ENCODE measurements at regions not wholly inside any gene's neighbourhood (a gene's known extent, or its start where the extent isn't known, plus 50 kb on each side); places are given as distances from the start of the nearest gene placed in this dataset.

DNA sequence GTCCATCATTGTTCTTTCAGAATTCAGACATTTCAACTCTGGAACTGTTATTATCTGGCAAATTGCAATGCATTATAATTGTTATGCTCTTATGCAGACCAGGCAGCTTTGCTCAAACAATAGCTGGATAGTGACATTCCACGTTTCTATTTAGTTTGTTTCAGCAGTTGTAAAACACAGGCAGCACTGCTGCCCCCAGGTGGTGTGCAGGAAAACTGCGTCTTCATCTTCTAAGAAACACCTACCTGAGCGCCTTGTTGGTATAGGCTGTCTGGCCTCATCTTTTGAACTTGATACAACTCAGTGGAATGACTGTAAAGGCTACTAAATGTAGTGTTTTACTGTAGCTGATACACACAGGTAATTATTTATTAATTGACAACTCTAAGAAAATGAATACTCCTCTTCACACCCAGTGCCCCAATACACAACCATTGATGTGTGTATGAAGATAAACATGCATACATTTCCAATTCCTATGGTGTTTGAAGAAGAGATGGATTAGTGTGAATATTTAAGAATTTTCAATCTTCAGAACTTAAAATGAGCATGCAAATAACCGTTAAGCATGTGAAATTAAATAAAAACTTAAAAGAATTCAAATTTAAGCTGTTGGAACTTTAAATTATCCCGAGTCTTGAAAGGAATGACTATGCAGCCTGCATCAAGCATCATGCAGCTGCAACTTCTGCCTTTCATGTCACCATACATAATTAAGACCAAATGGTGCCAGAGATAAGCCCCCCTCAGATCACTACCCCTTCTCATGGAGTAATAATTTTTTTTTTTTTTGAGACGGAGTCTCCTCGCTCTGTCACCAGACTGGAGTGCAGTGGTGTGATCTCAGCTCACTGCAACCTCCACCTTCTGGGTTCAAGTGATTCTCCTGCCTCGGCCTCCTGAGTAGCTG is 85.6 kb downstream of the CD8B2 start:
- peak; percentile 58 for DNase-seq

DNA sequence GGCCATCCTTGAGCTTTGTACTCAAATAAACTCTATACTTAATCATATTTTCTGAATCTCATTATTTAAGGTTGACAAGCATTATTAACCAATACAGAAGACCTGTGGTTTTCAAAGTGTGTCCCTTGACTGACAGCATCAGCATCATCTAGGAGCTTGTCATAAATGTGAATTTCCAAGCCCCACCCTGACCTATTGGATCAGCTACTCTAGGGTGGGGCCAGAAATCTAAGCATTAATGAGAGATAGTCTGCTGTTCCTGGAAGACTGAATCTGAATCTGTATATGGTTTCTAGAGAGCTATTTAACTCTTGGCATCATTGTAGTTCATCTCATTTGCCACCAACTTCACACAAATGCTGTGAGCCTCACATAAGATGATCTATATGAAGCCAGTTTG is 86.6 kb downstream of the CD8B2 start:
- DNase-seq, result no peak

DNA sequence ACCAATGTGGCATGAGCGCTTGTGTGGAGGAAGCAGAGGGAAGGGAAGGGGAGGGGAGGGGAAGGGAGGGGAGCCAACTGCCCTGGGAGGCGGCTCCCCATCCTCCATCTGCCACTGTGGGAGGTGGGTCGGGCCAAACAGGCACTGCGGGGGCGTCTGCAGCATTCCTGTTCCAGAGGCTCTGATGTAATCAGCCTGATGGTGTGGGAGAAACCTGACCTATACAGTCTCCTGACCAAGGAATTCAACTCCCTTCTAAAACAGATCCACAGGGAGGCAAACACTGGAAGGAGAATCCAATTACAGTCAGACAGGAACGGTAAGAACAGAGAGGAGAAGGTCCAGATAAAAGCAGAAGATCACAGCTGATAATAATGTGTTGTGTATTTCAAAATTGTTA is 88.8 kb downstream of the CD8B2 start:
- DNase-seq, result peak in 1 of 3 donors; percentile 10

DNA sequence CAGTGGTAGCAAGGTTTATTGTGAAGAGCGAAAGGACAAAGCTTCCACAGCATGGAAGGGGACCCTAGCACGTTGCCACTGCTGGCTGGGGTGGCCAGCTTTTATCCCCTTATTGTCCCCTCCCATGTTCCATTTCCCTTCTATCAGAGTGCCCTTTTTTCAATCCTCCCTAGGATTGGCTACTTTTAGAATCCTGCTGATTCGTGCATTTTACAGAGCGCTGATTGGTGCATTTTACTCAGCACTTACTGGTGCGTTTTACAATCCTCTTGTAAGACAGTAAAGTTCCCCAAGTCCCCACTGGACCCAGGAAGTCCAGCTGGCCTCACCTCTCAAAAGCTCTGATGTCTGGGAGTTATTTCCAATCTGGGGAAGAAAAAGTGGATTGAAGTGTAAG is 90.1 kb downstream of the CD8B2 start:
- DNase-seq, result no peak

DNA sequence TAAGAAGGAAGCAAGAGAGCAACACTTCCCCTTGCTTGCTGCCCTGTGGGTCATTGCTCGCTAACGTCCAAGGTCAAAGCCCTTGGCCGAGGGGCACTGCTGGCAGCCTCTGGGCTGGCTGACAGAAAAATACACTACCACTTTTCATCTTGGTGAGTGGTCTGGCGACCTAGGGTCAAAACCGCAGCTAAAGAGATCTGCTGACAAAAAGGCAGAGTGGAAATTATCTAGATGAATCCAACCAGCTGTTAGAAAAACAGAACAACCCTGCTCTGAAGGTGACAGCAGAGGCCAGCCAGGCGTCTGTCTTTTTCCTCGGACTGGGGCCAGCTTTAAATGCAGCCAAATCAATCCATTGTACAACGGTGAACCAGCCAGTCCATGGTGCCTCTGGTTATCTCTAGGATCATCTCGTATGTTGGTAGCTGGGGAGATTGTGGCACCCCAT is 92.6 kb downstream of the CD8B2 start:
- no peak for DNase-seq

DNA sequence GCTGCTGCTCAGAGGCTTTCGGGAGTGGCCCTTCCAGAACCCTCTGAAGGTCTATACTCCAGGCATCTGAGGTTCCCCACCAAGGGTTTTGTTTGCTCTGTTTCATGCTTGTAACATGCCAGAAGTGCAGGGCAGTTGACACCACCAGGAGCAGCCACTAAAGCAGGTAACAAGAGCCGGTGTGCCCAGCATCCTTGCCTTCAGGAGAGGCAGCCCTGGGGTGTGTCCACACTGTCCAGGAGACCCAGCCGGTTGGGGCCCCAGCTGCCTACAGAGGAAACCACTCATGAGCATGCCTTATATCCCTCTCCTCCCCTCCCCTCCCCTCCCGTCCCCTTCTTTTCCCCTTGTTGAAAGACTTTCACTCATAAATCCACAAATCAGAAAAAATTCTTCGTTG is 93.1 kb downstream of the CD8B2 start:
- DNase-seq, result no peak

DNA sequence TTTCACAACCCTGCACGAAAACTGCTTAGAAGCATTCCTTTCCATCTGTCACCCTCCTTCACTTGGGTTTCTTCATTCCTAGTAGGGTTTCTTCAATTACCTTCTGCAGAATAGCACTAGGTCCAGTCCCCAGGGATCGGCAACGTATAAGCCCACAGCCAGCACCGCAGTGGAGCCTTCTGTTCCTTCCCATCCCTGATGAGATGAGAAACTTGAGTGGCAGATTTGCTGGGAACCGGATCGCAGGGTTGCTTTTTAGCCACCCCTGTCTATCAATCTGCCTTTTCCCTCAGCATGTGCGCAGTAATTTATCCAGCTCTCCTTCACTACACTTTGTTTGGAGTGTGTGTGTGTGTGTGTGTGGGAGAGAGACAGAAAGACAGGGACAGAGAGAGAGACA is 94.2 kb downstream of the CD8B2 start:
- DNase-seq, result no peak

DNA sequence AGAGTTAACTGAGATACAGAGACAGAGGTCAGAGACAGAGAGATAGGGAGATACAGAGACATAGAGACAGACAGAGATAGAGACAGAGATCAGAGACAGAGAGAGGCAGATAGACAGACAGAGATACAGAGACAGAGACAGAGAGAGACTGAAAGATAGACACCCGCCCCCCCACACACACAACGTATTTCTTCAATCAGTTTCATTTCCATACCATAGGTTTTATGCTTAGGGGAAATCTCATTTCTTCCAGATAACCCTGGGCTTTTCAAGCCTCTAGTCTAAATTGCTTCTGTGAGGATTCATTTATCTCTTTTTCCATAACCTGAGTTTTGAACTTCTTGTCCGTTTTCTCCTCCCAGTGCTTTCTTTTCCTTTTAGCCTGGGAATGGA is 94.6 kb downstream of the CD8B2 start:
- DNase-seq, result peak in 2 of 3 donors; percentile 20 to 26

DNA sequence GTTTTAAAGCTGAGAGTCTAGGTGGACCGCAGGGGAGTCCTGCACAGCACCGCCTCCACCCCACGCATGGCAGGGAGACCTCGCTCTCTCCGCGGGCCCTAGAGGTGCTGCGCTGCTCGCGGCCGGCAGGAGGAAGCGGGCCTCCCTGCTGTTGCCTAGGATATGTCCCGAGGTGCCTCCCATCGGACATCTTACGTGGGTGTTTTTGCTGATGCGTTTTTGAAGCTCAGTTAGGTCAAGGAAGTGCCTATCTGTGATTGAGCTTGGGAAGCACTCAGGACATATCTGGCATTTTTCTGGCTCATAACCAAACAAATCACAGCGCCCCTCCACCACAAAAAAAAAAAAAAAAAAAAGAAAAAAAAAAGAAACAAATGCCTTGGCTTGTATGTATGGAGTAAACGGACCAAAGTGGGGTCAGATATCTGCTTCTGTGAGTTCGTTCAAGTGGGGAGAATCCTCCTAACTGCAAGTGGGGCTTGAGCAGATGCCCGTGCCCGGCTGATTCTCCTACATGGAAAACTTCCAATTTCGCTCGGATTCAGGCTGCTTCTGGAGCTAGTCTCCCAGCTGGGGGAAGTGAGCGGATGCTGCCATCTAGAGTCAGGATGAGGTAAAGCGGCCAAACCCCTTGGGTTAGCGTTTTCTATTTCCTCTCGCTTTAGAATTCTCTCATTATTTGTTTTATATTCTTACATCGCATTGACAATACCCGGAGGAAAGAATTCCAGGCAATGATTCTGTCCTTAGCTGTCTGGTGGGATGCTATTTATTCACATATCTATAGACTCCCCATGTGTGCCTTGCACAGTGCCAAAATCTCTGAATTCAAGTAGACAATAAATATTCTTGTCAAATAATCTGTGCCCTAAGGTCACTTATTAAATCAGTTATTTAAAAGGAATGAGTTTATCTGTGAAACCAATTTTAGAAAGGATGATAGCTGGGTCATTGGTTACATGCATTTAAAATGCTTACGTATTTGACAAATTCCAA is 95.3 kb downstream of the CD8B2 start:
- DNase-seq, result peak; percentile 76 to 83 (median 80)

DNA sequence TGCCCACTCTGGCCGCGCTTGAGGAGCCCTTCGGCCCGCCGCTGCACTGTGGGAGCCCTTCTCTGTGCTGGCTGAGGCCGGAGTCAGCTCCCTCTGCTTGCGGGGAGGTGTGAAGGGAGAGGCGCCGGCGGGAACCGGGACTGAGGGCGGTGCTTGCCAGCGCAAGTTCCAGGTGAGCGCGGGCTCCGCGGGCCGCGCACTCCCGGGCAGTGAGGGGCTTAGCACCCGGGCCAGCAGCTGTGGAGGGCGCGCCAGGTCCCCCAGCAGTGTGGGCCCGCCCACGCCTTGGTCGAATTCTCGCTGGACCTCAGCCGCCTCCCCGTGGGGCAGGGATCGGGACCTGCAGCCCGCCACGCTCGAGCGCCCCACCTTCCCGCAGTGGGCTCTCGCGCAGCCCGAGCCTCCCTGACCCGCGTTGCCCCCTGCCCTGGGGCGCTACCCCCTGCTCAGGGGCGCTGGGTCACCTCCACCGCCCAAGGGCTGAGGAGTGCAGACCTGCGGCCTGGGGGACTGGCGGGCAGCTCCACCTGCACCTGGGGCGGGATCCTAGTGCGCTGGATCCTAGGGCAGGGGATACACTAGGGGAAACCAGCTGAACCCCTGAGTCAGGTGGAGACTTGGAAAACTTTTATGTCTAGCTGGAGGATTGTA is 97.3 kb downstream of the CD8B2 start:
- no peak for DNase-seq

DNA sequence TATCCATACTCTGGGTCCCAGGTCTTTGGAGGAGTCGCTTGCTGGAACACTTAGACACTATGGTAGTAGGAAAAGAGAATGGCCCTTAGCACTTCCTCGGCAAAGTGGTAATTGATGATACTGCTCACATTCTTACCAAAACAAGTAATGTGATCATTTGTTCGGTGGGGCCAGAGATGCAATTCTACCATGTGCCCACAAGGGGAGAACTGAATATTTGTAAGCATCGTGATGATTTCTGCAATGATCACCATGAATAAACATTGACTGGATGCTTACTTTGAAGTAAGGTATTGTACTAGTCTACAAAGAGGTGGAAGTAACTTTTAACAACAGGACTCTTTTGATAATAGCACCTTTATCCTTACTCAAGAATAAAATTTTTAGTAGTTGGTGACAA is 109.7 kb downstream of the CD8B2 start:
- DNase-seq, result peak in 1 of 3 donors; percentile 10

DNA sequence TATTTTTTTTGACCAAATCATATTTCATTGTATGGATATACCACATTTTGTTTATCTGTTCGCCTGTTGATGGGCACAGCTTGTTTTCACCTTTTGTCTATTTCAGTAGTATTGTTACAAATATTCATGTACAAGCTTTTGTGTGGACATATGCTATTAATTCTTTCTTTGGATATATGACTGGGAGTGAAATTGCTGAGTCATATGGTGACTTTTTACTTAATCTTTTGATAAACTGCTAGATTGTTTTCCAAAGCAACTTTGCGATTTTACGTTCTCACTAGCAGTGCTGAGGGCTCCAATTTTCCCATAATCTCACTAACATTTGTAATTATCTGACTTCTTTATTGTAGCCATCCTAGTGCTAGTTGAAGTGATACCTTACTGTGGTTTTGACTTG is 112.4 kb downstream of the CD8B2 start:
- DNase-seq, result no peak

DNA sequence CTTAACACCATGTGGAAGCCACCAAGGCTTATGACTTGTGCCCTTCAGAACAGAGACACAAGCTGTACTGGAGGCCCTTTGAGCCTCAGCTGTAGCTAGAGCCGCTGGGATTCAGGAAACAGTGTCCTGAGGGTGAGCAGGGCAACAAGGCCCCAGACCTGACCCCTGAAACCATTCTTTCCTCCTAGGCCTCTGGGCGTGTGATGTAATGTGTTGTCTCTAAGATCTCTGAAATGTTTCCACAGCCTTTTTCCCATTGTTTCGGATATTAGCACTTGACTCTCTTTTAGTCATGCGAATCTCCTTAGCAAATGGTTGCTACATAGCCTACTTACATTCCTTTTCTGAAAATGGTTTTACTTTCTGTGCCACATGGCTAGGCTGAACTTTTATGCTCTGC is 114.9 kb downstream of the CD8B2 start:
- DNase-seq, result no peak

DNA sequence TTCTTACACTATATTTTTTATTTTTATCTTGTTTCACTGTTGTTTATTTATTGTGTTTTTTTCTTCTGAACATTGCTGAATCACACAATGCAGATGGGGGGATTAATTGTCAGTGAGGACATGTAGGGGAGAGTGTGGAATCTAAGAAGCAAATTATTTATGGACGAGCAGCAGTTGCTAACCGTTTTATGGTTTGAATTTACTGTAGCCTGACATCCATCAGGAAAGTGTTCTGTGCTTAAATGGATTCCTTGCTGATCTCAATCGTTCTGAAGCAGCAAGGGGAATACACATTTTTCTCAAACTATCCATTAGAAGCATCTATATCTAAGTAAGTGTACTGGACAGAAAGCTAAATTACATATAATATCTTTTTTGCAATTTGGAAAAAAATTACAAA is 119.5 kb downstream of the CD8B2 start:
- DNase-seq, result no peak

DNA sequence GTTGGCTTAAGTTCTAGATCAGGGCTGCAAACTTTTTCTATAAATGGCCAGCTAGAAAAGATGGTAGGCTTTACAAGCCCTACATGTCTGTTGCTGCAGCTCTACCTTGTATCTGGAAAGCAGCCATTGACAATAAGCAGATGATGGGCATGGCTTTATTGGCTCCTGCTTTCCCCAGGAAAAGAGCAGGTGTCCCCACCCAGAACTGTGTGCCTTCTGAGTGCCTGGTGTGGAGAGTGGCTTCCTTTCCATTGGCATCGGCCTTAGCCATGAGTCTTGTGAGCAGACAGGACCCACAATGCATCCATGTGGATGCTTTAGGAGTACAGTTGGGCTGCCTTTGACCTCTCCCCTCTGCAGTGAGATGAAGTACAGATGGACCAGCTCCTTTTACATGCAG is 120.2 kb downstream of the CD8B2 start:
- no peak for DNase-seq

DNA sequence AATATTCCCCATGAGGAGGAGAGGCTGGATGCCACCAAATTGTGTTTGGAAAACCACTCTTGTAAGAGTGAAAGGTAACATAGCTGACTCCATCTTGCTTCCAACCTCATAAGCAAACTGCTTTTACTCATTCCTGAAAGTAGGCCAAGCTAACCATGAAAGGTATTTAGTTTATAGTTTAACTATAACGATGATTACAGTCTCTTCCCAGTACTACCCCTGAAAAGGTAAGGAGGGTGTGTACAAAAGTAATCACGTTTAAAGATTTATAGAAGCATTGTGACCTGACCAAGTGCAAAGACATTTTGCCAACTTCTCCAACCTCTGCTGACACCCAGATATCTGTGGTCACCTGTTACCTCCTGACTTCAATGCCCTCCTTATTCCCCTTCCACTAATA is 122.6 kb downstream of the CD8B2 start:
- no peak for DNase-seq

DNA sequence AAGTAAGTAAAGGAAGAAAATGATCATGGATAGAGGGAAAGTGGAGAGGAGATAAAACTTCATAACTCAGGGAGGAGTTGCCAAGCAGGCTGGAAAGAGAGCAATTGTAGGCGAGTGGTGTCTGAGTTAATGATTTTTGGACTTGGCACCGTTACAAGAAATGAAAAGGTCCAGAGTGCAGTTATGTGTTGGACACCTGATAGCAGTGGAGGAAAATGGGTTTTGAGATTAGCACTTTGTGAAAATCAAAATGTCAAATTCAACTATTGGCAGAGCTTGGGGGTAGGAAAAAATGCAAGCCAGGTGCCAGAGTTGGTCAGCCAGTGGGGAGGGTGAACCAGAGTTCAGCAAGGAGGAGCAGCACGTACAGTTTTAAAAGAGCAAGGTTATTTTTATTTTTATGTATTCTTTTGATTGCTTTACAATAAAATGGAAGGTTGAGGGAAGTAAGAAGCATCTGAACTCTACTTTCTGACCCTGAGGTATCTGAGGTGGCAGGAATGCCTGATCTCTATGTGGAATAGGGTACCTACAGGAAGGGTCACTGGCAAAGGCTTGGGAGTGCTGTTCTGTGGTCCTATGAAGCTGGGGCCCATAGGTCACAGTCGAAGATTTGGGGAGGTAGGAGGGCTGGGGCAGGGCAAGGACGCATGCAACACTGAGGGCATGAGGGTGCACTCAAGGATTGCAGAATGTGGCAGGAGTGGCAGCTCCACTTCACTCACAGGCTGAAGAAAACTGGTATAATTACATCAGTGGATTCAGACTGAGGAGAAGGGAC is 127.5 kb downstream of the CD8B2 start:
- DNase-seq, result no peak

DNA sequence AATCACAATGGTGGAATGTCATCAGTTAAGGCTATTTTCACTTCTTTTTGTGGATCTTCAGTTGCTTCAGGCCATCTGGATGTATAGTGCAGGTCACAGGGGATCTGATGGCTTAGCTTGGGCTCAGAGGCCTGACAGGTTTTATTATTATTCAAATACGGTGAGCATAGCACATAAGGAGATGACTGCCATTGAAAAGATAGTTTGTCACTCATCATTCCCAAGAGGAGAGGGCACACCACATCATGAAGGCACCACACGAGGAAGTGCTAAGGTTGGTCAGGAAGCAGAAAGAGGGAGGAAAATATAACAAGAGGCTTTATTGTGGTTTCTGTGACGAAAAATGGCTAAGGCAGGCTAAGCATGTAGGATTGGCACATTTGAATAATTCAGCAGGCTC is 131.4 kb downstream of the CD8B2 start:
- DNase-seq, result no peak

DNA sequence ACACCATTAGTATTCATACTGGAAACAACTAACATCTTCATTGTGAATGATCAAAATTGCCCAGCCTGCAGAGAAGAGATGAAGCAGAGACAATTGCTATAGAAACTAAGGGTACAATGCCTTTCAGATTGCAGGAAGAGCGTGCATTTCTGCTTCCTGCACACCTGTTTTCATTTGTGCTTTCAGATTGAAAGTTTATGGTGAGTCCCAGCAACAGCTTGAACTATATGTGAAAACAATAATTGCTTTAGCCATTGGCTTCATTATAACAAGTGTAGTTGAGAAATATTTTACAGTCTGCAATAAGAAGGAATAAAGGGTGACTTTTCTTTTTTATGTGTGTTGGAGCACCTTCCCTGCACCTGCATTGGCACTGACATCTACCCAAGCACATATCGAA is 136.3 kb downstream of the CD8B2 start:
- no peak for DNase-seq

DNA sequence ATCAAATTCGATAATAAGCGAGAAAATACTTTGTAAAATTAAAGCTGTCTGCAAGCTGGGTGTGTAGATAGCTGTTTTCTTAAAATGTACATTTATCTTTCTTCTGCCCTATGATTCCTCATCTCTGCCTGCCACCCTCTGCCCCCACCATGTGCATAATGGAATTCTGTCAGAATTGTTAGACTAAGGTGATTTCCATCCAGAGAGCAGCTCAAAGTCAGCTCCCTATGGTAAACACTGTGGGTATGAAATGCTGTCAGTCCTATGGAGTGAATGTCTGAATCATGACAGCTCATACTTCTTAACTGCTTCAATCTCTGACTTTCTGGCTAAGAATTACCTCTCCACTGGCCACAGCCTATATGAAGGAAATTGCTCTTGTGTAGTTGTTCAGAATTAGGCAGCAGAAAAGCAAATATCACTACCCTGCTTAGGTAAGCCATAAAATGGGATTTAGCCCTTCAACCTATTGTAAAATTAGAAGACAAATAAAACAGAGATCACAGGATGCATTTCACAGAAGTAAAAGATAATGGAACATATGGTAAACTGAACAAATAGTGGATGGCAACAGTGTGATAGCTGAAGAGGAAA is 137.7 kb downstream of the CD8B2 start:
- DNase-seq, result no peak

DNA sequence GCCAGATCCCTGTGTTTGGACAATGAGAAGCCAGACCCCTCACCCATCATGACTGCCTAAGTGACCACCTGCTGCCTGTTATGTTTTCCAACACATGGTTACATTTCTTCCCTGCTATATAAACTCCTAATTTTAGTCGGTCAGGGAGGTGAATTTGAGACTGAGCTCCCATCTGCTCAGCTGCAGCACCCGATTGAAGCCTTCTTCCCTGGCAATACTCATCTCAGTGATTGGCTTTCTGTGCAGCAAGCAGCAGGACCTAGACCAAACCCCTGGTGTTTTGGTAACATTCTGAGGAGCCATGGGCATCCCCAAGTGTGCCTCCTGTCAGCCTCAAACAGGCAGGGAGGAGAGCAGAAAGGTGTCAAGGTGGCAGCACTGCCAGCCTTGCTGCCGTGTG is 141.2 kb downstream of the CD8B2 start:
- no peak for DNase-seq

DNA sequence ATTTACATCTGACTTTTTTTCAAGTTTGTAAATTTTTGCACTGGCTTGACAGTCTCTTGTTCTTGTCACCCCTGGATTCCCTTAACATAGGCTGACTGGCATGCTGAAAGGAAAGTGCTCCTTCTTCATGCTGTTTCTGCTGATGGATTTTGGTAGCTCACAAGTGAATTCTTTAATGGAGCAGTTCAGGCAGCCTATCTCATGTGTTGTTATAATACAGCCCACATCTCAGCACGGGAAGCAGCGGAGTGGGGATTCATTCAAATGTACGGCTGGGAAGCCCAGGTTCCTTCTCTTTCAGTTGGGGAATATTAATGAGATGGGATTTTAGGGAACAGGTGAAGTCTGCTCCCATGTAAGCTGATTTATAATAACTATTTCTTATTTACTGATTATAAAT is 142.8 kb downstream of the CD8B2 start:
- no peak for DNase-seq

Data from suppressor macrophage treated with lipopolysaccharide for 1 hour (primary cell).